ENCODE measurements at regions not wholly inside any gene's neighbourhood (a gene's known extent, or its start where the extent isn't known, plus 50 kb on each side); places are given as distances from the start of the nearest gene placed in this dataset.

GRCh38 chr5:58335518-58335917 is 124.4 kb downstream of the PLK2 start:
- no peak overlapping the region for H3K4me3 ChIP-seq (ENCODE audit: low read length in 3 of 3)
- no peaks in the 10 kb centered on the region for H3K36me3 ChIP-seq (ENCODE audit: control insufficient read depth in 3 of 3, insufficient read depth in 3 of 3, low read length in 3 of 3)
- H3K27me3 ChIP-seq (ENCODE audit: control insufficient read depth in 3 of 3, insufficient read depth in 3 of 3, low read length in 3 of 3): no peaks in the 10 kb centered on the region
- no peaks in the 10 kb centered on the region for H3K9me3 ChIP-seq (ENCODE audit: control insufficient read depth in 3 of 3, low read length in 3 of 3)
- no peaks in the 10 kb centered on the region for H3K4me1 ChIP-seq (ENCODE audit: control insufficient read depth in 3 of 3, insufficient read depth in 3 of 3, low read length in 3 of 3)
- no peak overlapping the region for H3K9ac ChIP-seq (ENCODE audit: low read depth in 1 of 3, low read length in 3 of 3)
- H3K27ac ChIP-seq (ENCODE audit: low read depth, low read length): no peak overlapping the region

- no peaks in the 10 kb centered on the region for H3K4me1 ChIP-seq (ENCODE audit: control insufficient read depth in 3 of 3, insufficient read depth in 3 of 3, low read length in 3 of 3)
- no peaks in the 10 kb centered on the region for H3K36me3 ChIP-seq (ENCODE audit: control insufficient read depth in 3 of 3, insufficient read depth in 3 of 3, low read length in 3 of 3)
- H3K27ac ChIP-seq (ENCODE audit: low read depth, low read length): no peak overlapping the region
- no peak overlapping the region for H3K4me3 ChIP-seq (ENCODE audit: low read length in 3 of 3)
- H3K27me3 ChIP-seq (ENCODE audit: control insufficient read depth in 3 of 3, insufficient read depth in 3 of 3, low read length in 3 of 3): no peaks in the 10 kb centered on the region
- no peaks in the 10 kb centered on the region for H3K9me3 ChIP-seq (ENCODE audit: control insufficient read depth in 3 of 3, low read length in 3 of 3)
- H3K9ac ChIP-seq (ENCODE audit: low read depth in 1 of 3, low read length in 3 of 3): no peak overlapping the region
These were observed 125.9 kb downstream of the PLK2 start for GRCh38 chr5:58334035-58334434.

DNA sequence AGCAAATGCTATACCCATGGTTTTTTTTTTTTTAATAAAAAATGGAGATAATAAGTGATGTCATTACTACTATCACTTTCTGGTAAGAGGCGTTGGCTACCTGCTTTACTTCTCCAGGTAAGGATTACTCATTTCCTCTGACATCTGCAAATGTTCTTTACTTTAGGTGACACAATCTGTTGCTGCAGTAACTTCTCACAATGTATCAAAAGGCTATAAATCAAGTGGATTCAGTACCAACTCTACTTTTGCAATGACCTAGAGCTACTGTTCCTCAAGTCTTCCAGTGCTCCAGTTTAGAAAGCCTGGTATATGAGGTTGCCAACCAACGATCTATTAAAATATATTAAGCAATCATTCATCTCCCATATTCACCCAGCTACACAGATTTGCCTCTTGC is 129.1 kb downstream of the PLK2 start:
- H3K4me3 ChIP-seq (ENCODE audit: low read length in 3 of 3): no peak overlapping the region
- H3K9me3 ChIP-seq (ENCODE audit: control insufficient read depth in 3 of 3, low read length in 3 of 3): no peaks in the 10 kb centered on the region
- H3K4me1 ChIP-seq (ENCODE audit: control insufficient read depth in 3 of 3, insufficient read depth in 3 of 3, low read length in 3 of 3): no peaks in the 10 kb centered on the region
- H3K36me3 ChIP-seq (ENCODE audit: control insufficient read depth in 3 of 3, insufficient read depth in 3 of 3, low read length in 3 of 3): no peaks in the 10 kb centered on the region
- H3K9ac ChIP-seq (ENCODE audit: low read depth in 1 of 3, low read length in 3 of 3): no peak overlapping the region
- H3K27me3 ChIP-seq (ENCODE audit: control insufficient read depth in 3 of 3, insufficient read depth in 3 of 3, low read length in 3 of 3): no peaks in the 10 kb centered on the region
- no peak overlapping the region for H3K27ac ChIP-seq (ENCODE audit: low read depth, low read length)

- H3K36me3 ChIP-seq (ENCODE audit: control insufficient read depth in 3 of 3, insufficient read depth in 3 of 3, low read length in 3 of 3): no peaks in the 10 kb centered on the region
These were observed 132.6 kb downstream of the PLK2 start for GRCh38 chr5:58327289-58327688.

DNA sequence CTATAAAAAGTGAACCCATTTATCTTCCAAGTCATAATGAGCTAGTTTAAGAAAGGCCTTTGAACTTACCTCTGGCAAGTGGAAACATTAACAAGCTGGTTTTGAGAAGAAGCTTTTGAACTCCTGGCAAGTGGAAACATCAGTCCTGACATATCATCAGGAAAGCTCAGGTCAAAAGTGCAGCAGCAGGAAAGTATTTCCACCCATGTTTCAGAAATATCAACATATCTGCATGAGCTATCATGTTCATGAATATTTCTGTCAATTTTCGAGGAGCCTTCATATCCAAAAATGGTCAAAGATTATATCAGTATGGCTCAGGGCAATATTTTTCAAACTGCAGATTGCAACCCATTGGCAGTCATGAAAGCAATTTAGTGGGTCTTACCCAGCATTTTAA is 133.9 kb downstream of the PLK2 start:
- Histone ChIP-seq H3K36me3 (ENCODE audit: control insufficient read depth in 3 of 3, insufficient read depth in 3 of 3, low read length in 3 of 3) (no peaks in the 10 kb centered on the region), H3K9me3 (ENCODE audit: control insufficient read depth in 3 of 3, low read length in 3 of 3) (no peaks in the 10 kb centered on the region), H3K4me3 (ENCODE audit: low read length in 3 of 3) (no peak overlapping the region), H3K4me1 (ENCODE audit: control insufficient read depth in 3 of 3, insufficient read depth in 3 of 3, low read length in 3 of 3) (no peaks in the 10 kb centered on the region), H3K27me3 (ENCODE audit: control insufficient read depth in 3 of 3, insufficient read depth in 3 of 3, low read length in 3 of 3) (no peaks in the 10 kb centered on the region), H3K27ac (ENCODE audit: low read depth, low read length) (no peak overlapping the region), H3K9ac (ENCODE audit: low read depth in 1 of 3, low read length in 3 of 3) (no peak overlapping the region)

More at GRCh38 chr5:58327289-58327688, 132.6 kb downstream of the PLK2 start:
- H3K9me3 ChIP-seq (ENCODE audit: control insufficient read depth in 3 of 3, low read length in 3 of 3): no peaks in the 10 kb centered on the region
- no peaks in the 10 kb centered on the region for H3K4me1 ChIP-seq (ENCODE audit: control insufficient read depth in 3 of 3, insufficient read depth in 3 of 3, low read length in 3 of 3)
- H3K4me3 ChIP-seq (ENCODE audit: low read length in 3 of 3): no peak overlapping the region
- no peak overlapping the region for H3K27ac ChIP-seq (ENCODE audit: low read depth, low read length)
- H3K27me3 ChIP-seq (ENCODE audit: control insufficient read depth in 3 of 3, insufficient read depth in 3 of 3, low read length in 3 of 3): no peaks in the 10 kb centered on the region
- no peak overlapping the region for H3K9ac ChIP-seq (ENCODE audit: low read depth in 1 of 3, low read length in 3 of 3)

GRCh38 chr5:58322453-58322852 is 137.4 kb downstream of the PLK2 start:
- H3K27me3 ChIP-seq (ENCODE audit: control insufficient read depth in 3 of 3, insufficient read depth in 3 of 3, low read length in 3 of 3): no peaks in the 10 kb centered on the region
- no peaks in the 10 kb centered on the region for H3K4me1 ChIP-seq (ENCODE audit: control insufficient read depth in 3 of 3, insufficient read depth in 3 of 3, low read length in 3 of 3)
- H3K4me3 ChIP-seq (ENCODE audit: low read length in 3 of 3): no peak overlapping the region
- no peaks in the 10 kb centered on the region for H3K9me3 ChIP-seq (ENCODE audit: control insufficient read depth in 3 of 3, low read length in 3 of 3)
- no peak overlapping the region for H3K9ac ChIP-seq (ENCODE audit: low read depth in 1 of 3, low read length in 3 of 3)
- H3K36me3 ChIP-seq (ENCODE audit: control insufficient read depth in 3 of 3, insufficient read depth in 3 of 3, low read length in 3 of 3): no peaks in the 10 kb centered on the region
- H3K27ac ChIP-seq (ENCODE audit: low read depth, low read length): no peak overlapping the region

GRCh38 chr5:58318468-58318867 is 141.4 kb downstream of the PLK2 start:
- Histone ChIP-seq H3K36me3 (ENCODE audit: control insufficient read depth in 3 of 3, insufficient read depth in 3 of 3, low read length in 3 of 3) (no peaks in the 10 kb centered on the region), H3K27me3 (ENCODE audit: control insufficient read depth in 3 of 3, insufficient read depth in 3 of 3, low read length in 3 of 3) (no peaks in the 10 kb centered on the region), H3K4me3 (ENCODE audit: low read length in 3 of 3) (no peak overlapping the region), H3K9me3 (ENCODE audit: control insufficient read depth in 3 of 3, low read length in 3 of 3) (no peaks in the 10 kb centered on the region), H3K9ac (ENCODE audit: low read depth in 1 of 3, low read length in 3 of 3) (no peak overlapping the region), H3K27ac (ENCODE audit: low read depth, low read length) (no peak overlapping the region), H3K4me1 (ENCODE audit: control insufficient read depth in 3 of 3, insufficient read depth in 3 of 3, low read length in 3 of 3) (no peaks in the 10 kb centered on the region)

DNA sequence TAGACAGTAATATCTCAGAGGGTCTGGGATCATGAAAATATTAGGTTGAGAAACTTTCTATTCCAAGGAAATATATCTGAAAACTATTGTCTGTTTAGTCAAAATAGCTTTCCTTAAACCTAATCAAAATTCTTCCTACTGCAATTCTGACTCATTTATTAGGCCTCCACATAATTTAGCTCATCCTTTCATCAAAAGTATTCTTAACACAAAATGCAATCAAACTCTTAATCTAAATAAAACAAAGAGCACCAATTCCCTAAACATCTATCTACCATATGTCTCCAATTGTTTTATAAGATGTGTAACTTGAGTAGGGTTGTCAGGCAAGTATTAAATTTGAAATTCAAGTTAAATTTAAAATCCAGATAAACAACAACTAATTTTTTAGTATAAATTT is 142.1 kb downstream of the PLK2 start:
- Histone ChIP-seq H3K36me3 (ENCODE audit: control insufficient read depth in 3 of 3, insufficient read depth in 3 of 3, low read length in 3 of 3) (no peaks in the 10 kb centered on the region), H3K4me1 (ENCODE audit: control insufficient read depth in 3 of 3, insufficient read depth in 3 of 3, low read length in 3 of 3) (no peaks in the 10 kb centered on the region), H3K9me3 (ENCODE audit: control insufficient read depth in 3 of 3, low read length in 3 of 3) (no peaks in the 10 kb centered on the region), H3K27me3 (ENCODE audit: control insufficient read depth in 3 of 3, insufficient read depth in 3 of 3, low read length in 3 of 3) (no peaks in the 10 kb centered on the region), H3K27ac (ENCODE audit: low read depth, low read length) (no peak overlapping the region), H3K4me3 (ENCODE audit: low read length in 3 of 3) (no peak overlapping the region), H3K9ac (ENCODE audit: low read depth in 1 of 3, low read length in 3 of 3) (no peak overlapping the region)

DNA sequence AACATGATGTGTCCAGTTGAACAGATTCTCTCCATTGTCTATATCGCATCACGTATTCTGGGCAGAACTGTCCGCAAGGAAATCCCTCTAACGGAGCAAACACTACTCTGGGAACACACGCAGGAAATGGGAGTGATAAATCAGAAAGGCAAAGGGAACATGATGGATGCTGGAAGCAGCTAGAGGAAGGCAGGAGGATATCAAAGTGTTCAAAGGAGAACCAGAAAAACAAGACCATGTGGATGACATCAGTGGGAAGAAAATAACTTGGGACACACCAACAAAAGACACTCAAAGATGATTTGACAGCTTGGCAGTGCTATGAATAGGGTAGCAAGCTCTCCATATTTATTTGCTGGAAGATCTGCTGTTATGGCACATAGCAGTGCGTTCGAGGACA is 142.9 kb downstream of the PLK2 start:
- Histone ChIP-seq H3K9me3 (ENCODE audit: control insufficient read depth in 3 of 3, low read length in 3 of 3) (no peaks in the 10 kb centered on the region), H3K27ac (ENCODE audit: low read depth, low read length) (no peak overlapping the region), H3K4me3 (ENCODE audit: low read length in 3 of 3) (no peak overlapping the region), H3K9ac (ENCODE audit: low read depth in 1 of 3, low read length in 3 of 3) (no peak overlapping the region), H3K36me3 (ENCODE audit: control insufficient read depth in 3 of 3, insufficient read depth in 3 of 3, low read length in 3 of 3) (no peaks in the 10 kb centered on the region), H3K27me3 (ENCODE audit: control insufficient read depth in 3 of 3, insufficient read depth in 3 of 3, low read length in 3 of 3) (no peaks in the 10 kb centered on the region), H3K4me1 (ENCODE audit: control insufficient read depth in 3 of 3, insufficient read depth in 3 of 3, low read length in 3 of 3) (no peaks in the 10 kb centered on the region)

DNA sequence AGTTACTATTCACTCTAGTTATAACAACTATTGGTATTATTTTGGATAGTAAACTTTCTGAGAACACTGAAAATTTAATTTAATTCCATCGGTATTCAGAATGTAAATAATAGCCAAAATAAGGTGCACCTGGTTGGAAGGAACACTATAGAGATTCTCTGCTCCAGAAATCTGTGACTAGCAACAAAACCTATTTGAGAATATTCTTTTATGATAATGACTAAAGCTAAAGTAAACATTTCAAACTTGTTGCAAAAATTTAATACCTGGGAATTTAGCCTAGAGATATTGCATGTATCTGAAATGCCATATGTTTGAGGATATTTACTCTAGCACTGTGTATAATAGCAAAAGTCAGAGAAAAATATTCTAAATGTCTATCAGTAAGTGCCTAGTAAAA is 144.1 kb downstream of the PLK2 start:
- H3K9me3 ChIP-seq (ENCODE audit: control insufficient read depth in 3 of 3, low read length in 3 of 3): no peaks in the 10 kb centered on the region

More for the DNA sequence above, 144.1 kb downstream of the PLK2 start:
- Histone ChIP-seq H3K9ac (ENCODE audit: low read depth in 1 of 3, low read length in 3 of 3) (no peak overlapping the region), H3K4me1 (ENCODE audit: control insufficient read depth in 3 of 3, insufficient read depth in 3 of 3, low read length in 3 of 3) (no peaks in the 10 kb centered on the region), H3K36me3 (ENCODE audit: control insufficient read depth in 3 of 3, insufficient read depth in 3 of 3, low read length in 3 of 3) (no peaks in the 10 kb centered on the region), H3K27ac (ENCODE audit: low read depth, low read length) (no peak overlapping the region), H3K4me3 (ENCODE audit: low read length in 3 of 3) (no peak overlapping the region), H3K27me3 (ENCODE audit: control insufficient read depth in 3 of 3, insufficient read depth in 3 of 3, low read length in 3 of 3) (no peaks in the 10 kb centered on the region)

Measured in skeletal muscle tissue (tissue), 3 donors.